ENCODE measurements at regions not wholly inside any gene's neighbourhood (a gene's known extent, or its start where the extent isn't known, plus 50 kb on each side); places are given as distances from the start of the nearest gene placed in this dataset.
"Not testable (repeated sequence)": the region's sequence is repeated elsewhere in the genome, so short reads cannot be mapped to it uniquely, and the experiment has no call there.

- DNase-seq (ENCODE audit: low read depth in 2 of 2): not testable (repeated sequence)
These were observed 108.5 kb downstream of the OLFM1 start for GRCh38 chr9:135195975-135196374.

GRCh38 chr9:135196474-135196873, 109.0 kb downstream of the OLFM1 start:
- DNase-seq (ENCODE audit: low read depth in 2 of 2): no peak

DNA sequence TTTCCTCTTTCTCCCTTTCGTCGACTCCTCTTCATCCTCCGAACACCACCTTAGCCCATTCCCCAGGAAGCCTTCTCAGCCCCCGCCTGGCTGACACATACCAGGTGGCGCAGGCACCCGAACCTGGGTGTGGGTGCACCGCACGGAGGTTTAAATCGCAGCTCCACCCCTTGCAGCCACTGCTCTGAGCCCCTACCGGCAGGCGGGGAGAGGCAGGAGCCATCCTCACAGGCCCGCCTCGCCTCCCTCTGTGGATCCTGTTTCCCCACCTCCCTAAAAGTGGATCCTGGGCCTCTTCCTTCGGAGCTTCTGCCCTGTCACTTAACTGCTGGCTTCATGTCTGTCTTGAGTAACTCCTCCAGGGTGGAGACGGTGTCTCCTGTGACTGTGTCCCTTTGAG, 110.7 kb downstream of the OLFM1 start:
- DNase-seq (ENCODE audit: low read depth in 2 of 2): no peak

- no peak for DNase-seq (ENCODE audit: low read depth in 2 of 2)
These were observed 111.3 kb downstream of the OLFM1 start for GRCh38 chr9:135198586-135199285.

GRCh38 chr9:135199489-135199888, 112.0 kb downstream of the OLFM1 start:
- DNase-seq (ENCODE audit: low read depth in 2 of 2): no peak

DNA sequence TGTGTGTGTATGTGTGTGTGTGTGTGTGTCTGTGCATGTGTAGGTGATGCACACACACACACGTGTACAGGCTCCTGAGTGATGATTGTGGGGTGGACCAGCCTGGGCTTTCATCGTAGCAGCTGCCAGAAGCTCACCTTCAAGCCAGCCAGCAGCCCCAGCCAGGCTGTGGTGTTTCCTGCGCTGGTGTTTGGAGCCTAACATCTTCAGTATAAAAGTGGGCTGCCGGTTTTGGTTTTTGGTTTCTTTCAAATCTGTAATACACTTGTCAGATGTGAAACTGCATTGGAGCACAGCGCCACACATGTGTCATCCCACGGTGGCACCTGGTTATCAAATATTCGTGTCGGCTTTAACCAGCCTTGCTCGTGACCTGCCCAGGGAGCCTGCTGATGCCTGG, 114.2 kb downstream of the OLFM1 start:
- DNase-seq (ENCODE audit: low read depth in 2 of 2): no peak

GRCh38 chr9:135204177-135204576, 116.7 kb downstream of the OLFM1 start:
- DNase-seq (ENCODE audit: low read depth in 2 of 2): no peak

GRCh38 chr9:135209136-135209535, 121.7 kb downstream of the OLFM1 start:
- DNase-seq (ENCODE audit: low read depth in 2 of 2): no peak

- DNase-seq (ENCODE audit: low read depth in 2 of 2): no peak
These were observed 122.4 kb downstream of the OLFM1 start for GRCh38 chr9:135209852-135210251.

DNA sequence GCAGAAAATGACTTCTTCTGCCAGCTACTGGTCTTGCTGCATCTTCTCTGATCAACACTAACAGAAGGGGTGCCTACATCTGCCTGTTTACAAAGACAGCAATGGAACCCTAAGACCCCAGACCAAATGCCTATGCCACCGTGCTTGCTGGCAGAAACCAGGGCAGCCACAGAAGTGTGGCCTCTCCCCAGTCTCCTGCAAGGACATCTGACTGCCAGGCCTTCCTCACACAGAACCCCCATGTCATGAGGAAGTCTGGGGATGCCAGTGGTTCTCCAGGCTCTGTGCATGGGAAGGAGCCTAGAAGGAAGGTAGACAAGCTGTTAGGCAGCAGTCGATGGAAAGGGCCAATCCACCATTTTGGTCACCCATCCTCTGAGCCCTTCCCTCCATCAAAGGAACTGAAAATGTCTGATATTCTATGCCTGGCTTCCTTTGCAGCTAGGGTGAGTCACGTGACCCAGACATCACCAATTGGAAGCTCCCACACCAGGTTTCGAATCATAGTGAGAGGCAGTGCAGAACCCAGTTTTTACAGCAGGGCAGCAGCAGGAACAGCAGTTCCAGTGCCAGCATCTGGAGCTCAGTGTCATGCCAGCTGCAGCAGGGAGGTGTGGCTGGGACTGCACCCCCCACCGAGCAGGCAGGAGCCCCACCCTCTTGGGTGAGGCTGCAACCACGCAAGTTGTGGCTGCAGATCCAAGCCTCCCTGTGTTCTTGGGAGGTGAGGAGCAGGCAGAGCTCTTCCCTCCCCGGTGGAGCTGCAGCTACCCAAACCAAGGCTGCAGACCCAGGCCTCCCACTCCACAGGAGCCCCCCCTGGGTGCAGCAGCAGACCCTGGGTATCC, 123.4 kb downstream of the OLFM1 start:
- no peak for DNase-seq (ENCODE audit: low read depth in 2 of 2)

- no peak for DNase-seq (ENCODE audit: low read depth in 2 of 2)
These were observed 124.0 kb downstream of the OLFM1 start for GRCh38 chr9:135211524-135211890.

DNA sequence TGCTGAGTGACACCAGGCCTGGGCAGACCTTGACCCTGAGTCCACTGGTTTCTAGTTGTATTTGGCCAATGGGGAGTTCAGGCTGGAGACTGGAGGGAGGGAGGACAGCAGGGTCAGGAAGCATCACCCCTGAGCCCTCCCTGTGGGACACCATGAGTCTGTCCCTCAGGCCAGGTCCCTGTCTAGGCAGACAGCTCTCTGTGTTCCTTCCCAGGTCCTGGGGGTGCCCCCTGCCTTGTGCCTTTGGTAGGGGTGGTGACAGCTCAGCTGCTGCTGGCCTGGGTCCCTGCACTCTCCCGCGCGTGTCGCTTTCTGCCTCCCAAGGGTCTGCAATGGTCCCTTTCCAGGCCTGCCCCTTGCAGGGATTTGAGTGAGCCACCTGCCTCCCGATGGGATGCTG, 125.5 kb downstream of the OLFM1 start:
- DNase-seq (ENCODE audit: low read depth in 2 of 2): no peak

DNA sequence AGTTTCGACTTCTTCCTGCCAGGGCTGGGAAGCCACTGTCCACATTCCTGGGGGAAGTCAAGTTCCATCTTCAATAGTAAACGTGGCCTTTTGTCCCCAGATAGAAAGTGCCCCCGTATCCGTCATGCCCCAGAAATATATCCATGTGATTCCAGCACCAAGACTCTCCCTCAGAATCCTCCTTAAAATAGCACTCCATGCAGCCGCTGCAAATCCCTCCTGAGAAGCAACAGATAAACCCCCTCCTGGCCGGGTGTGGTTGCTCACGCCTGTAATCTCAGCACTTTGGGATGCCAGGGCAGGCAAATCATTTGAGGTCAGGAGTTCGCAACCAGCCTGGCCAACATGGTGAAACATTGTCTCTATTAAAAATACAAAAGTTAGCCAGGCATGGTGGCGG, 126.1 kb downstream of the OLFM1 start:
- DNase-seq (ENCODE audit: low read depth in 2 of 2): no peak

DNA sequence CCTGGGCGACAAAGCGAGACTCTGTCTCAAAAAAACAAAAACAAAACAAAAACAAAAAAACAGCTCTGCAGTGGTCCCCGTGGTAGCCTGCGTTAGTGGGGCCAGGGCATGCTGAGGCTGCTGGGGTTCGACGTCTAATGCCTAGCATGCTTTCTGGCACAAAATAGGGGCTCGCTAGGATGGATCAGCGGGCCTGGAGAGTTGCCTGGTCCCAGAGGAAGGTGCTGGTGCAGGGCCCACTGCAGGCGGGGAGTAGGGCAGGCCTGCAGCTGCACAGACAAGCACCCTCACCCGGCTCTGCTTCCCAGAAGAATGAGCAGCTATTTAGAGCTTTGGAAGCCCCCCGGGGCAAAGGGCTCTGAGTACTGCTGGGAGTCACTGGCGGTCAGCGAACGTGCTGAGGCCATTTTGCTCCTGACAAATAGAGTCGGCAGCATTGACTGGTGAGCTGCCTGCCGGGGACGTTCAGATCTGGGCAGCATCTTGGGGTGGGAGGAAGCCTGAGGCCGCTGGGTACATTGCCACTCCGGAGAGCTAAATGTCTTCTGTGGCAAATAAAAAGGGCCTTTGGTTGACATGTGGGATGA, 126.7 kb downstream of the OLFM1 start:
- DNase-seq (ENCODE audit: low read depth in 2 of 2): no peak

DNA sequence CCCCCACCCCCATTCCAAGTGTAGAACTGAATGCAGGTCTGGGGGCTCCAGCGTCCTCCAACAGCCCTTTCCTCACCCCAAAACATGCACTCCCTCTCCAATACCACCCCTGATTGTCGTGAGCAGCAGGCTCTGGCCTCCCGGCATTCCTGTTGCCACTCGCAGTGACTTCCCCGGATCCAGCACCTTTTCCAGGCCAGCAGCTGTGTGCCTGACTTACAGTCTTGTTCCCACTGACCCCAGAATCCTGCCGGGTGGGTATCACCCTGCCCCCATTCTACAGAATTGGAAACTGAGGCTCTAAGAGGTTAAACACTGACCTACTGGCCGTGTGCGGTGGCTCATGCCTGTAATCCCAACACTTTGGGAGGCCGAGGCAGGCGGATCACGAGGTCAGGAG, 127.2 kb downstream of the OLFM1 start:
- DNase-seq (ENCODE audit: low read depth in 2 of 2): no peak

GRCh38 chr9:135215571-135216161, 128.2 kb downstream of the OLFM1 start:
- DNase-seq (ENCODE audit: low read depth in 2 of 2): no peak

GRCh38 chr9:135216236-135216635, 128.8 kb downstream of the OLFM1 start:
- no peak for DNase-seq (ENCODE audit: low read depth in 2 of 2)

GRCh38 chr9:135216791-135217441, 129.4 kb downstream of the OLFM1 start:
- no peak for DNase-seq (ENCODE audit: low read depth in 2 of 2)

DNA sequence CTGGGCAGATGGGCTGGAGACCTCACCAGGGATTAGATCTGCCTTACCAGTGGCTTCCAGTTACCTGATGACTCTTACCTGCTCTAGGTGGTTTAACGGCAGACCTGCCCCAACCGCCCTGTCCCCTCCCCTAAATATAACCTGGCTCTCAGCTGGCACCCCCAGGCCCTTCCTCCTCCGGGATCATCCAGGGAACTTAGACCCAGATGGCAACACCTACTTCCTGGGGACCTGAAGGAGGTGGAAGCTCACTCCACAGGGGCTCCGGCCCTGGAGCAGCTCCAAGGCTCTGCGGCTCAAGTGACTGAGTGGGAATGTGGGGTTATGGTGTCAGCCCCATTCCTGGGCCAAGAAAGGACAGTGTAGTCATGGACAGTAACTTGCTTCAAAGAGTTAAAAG, 130.4 kb downstream of the OLFM1 start:
- DNase-seq (ENCODE audit: low read depth in 2 of 2): no peak

DNA sequence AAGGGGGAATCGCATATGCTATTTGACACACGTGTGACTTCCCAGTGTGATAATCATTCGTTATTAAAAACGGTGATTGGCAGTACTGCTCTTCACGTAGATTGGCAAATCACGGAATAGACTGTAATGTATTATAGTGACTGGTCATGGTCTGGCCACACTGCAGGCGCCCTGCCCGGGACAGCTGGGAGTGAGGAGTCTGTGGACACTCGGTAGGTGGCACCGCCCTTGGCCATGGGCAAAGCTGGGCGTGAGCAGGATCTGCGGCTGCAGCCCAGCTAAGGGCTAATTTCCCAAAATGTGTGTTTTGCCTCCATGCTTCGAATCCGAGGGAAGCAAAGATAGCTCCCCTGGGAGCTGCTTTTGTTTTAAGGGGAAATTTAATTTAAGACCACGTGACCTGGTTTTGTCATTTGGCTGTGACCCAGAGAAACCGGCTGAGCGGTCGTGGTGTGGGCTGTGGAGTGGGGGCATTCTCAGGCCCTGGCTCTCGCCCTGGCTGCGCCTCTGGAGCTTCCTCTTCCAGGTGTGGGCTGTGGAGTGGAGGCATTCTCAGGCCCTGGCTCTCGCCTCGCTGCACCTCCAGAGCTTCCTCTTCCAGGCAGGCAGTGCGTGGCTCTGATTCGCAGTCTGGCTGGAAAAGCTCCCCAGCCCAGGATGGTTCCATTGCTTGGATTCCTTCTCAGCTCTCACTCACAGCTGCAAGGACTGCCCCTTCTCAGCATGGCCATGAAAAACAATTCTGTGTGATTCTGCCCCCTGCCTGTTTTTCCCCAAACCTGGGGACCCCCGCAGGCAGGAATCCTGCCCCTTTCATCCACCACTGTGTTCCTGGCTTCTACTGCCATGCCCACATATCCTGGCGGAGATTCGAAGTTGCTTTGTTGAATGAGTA, 131.1 kb downstream of the OLFM1 start:
- no peak for DNase-seq (ENCODE audit: low read depth in 2 of 2)

All from stimulated activated CD4-positive, alpha-beta T cell treated with anti-CD3 and anti-CD28 coated beads, Interleukin-1b, Interleukin-23, amount 100 ng/mL, for 1 hour (primary cell).